ENCODE measurements at regions not wholly inside any gene's neighbourhood (a gene's known extent, or its start where the extent isn't known, plus 50 kb on each side); places are given as distances from the start of the nearest gene placed in this dataset.

DNA sequence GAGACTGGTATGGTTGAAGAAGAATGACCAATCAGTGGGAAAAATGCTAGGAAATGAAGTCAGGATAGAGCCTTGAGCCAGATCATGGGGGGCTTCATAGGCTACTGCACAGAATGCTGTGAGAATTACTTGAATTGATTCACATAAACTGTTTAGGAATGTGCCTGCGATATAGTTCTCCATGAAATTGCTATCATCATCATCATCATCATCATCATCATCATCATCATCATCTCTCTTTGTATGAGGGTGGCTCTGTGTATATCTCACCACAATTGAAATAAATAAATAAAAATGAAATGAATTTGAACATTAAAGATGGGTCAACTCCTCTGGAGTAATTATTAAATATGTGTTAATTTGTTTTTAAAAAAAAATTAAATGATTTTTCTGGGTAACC, 148.6 kb upstream of the LEF1 start:
- H3K4me3 ChIP-seq (IDR thresholded peaks at IDR 0.05; ENCODE audit: insufficient read depth, low read depth, low read length): no peak overlapping the region
- no peaks in the 10 kb centered on the region for H3K27me3 ChIP-seq (ENCODE audit: insufficient read depth, low read depth)
- H3K9ac ChIP-seq: no peak overlapping the region
- H3K27ac ChIP-seq: no peak overlapping the region
- no peaks in the 10 kb centered on the region for H3K79me2 ChIP-seq (ENCODE audit: insufficient read depth, low read depth)
- no peaks in the 10 kb centered on the region for H4K20me1 ChIP-seq (ENCODE audit: insufficient read depth)
- H3K36me3 ChIP-seq (ENCODE audit: insufficient read depth): no peaks in the 10 kb centered on the region; the same call in 1 of the 2 replicates
- TF ChIP-seq, protein P1, sequence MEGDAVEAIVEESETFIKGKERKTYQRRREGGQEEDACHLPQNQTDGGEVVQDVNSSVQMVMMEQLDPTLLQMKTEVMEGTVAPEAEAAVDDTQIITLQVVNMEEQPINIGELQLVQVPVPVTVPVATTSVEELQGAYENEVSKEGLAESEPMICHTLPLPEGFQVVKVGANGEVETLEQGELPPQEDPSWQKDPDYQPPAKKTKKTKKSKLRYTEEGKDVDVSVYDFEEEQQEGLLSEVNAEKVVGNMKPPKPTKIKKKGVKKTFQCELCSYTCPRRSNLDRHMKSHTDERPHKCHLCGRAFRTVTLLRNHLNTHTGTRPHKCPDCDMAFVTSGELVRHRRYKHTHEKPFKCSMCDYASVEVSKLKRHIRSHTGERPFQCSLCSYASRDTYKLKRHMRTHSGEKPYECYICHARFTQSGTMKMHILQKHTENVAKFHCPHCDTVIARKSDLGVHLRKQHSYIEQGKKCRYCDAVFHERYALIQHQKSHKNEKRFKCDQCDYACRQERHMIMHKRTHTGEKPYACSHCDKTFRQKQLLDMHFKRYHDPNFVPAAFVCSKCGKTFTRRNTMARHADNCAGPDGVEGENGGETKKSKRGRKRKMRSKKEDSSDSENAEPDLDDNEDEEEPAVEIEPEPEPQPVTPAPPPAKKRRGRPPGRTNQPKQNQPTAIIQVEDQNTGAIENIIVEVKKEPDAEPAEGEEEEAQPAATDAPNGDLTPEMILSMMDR (conservative IDR thresholded peaks at IDR 0.05; ENCODE audit: low read depth, low read length): no peak
- no peaks in the 10 kb centered on the region for H3K4me1 ChIP-seq (ENCODE audit: low read depth, poor library complexity, severe bottlenecking)
- H3K4me2 ChIP-seq: no peak overlapping the region
- no peak overlapping the region for H2AFZ ChIP-seq (ENCODE audit: low read depth)

- H3K27me3 ChIP-seq (ENCODE audit: insufficient read depth, low read depth): no peaks in the 10 kb centered on the region
- no peaks in the 10 kb centered on the region for H4K20me1 ChIP-seq (ENCODE audit: insufficient read depth)
- H3K9ac ChIP-seq: no peak overlapping the region
- H3K4me1 ChIP-seq (ENCODE audit: low read depth, poor library complexity, severe bottlenecking): peaks cover 7% of the 10 kb centered on the region
- TF ChIP-seq, protein P1 (conservative IDR thresholded peaks at IDR 0.05; ENCODE audit: low read depth, low read length): no peak
- H2AFZ ChIP-seq (ENCODE audit: low read depth): no peak overlapping the region
- H3K36me3 ChIP-seq (ENCODE audit: insufficient read depth): no peaks in the 10 kb centered on the region
- H3K79me2 ChIP-seq (ENCODE audit: insufficient read depth, low read depth): no peaks in the 10 kb centered on the region
- no peak overlapping the region for H3K27ac ChIP-seq
- H3K4me3 ChIP-seq (IDR thresholded peaks at IDR 0.05; ENCODE audit: insufficient read depth, low read depth, low read length): no peak overlapping the region
- no peak overlapping the region for H3K4me2 ChIP-seq
These were observed 147.0 kb upstream of the LEF1 start for GRCh38 chr4:108315694-108316093.

- no peaks in the 10 kb centered on the region for H4K20me1 ChIP-seq (ENCODE audit: insufficient read depth)
- no peak overlapping the region for H3K4me3 ChIP-seq (IDR thresholded peaks at IDR 0.05; ENCODE audit: insufficient read depth, low read depth, low read length)
- H2AFZ ChIP-seq (ENCODE audit: low read depth): no peak overlapping the region
- TF ChIP-seq, protein P1 (conservative IDR thresholded peaks at IDR 0.05; ENCODE audit: low read depth, low read length): no peak
- H3K4me2 ChIP-seq: no peak overlapping the region
- H3K27me3 ChIP-seq (ENCODE audit: insufficient read depth, low read depth): no peaks in the 10 kb centered on the region
- no peak overlapping the region for H3K27ac ChIP-seq
- no peaks in the 10 kb centered on the region for H3K79me2 ChIP-seq (ENCODE audit: insufficient read depth, low read depth)
- H3K36me3 ChIP-seq (ENCODE audit: insufficient read depth): no peaks in the 10 kb centered on the region
- H3K9ac ChIP-seq: no peak overlapping the region
- peaks cover 7% of the 10 kb centered on the region for H3K4me1 ChIP-seq (ENCODE audit: low read depth, poor library complexity, severe bottlenecking)
These were observed 146.3 kb upstream of the LEF1 start for GRCh38 chr4:108314900-108315589.

- H3K79me2 ChIP-seq (ENCODE audit: insufficient read depth, low read depth): no peaks in the 10 kb centered on the region
- no peak overlapping the region for H2AFZ ChIP-seq (ENCODE audit: low read depth)
- no peak overlapping the region for H3K4me2 ChIP-seq
- H3K27ac ChIP-seq: no peak overlapping the region
- no peak overlapping the region for H3K4me3 ChIP-seq (IDR thresholded peaks at IDR 0.05; ENCODE audit: insufficient read depth, low read depth, low read length)
- TF ChIP-seq, protein P1 (conservative IDR thresholded peaks at IDR 0.05; ENCODE audit: low read depth, low read length): no peak
- H4K20me1 ChIP-seq (ENCODE audit: insufficient read depth): no peaks in the 10 kb centered on the region
- H3K4me1 ChIP-seq (ENCODE audit: low read depth, poor library complexity, severe bottlenecking): peaks cover 7% of the 10 kb centered on the region
- no peak overlapping the region for H3K9ac ChIP-seq
- H3K36me3 ChIP-seq (ENCODE audit: insufficient read depth): no peaks in the 10 kb centered on the region
- H3K27me3 ChIP-seq (ENCODE audit: insufficient read depth, low read depth): no peaks in the 10 kb centered on the region
These were observed 145.0 kb upstream of the LEF1 start for GRCh38 chr4:108313546-108314339.
